ENCODE measurements at regions not wholly inside any gene's neighbourhood (a gene's known extent, or its start where the extent isn't known, plus 50 kb on each side); places are given as distances from the start of the nearest gene placed in this dataset.

DNA sequence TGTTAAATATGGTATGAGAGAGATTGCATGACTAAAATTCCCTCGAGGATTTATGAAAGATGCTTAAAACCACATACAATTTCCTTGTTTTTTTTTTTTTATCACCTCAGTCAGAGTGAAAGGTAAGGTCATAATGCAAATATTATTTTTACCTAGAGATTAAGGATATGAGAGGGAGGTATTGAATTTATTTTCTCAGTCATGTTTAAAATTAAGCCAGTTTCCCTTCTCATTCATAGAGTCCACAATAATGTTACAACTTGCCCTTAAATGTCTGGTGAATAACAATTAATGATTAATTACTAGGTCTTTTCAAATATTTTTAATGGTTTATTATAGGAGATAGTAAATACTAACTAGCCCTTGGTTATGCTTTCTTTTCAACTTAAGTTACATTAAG lies 144.9 kb upstream of the HAPLN1 start:
- no peak for TF ChIP-seq ZBTB38 (CRISPR knock-in tag; IDR thresholded peaks at IDR 0.05)
- TF ChIP-seq ATAD3A (CRISPR knock-in tag; IDR thresholded peaks at IDR 0.05), result no peak
- TF ChIP-seq ZZZ3 (CRISPR knock-in tag; IDR thresholded peaks at IDR 0.05; ENCODE audit: borderline replicate concordance), result no peak
- no peak for TF ChIP-seq HMG20A (CRISPR knock-in tag; IDR thresholded peaks at IDR 0.05; ENCODE audit: borderline replicate concordance)
- no peak for TF ChIP-seq TP53 (CRISPR knock-in tag; conservative IDR thresholded peaks at IDR 0.05)
- no peak for TF ChIP-seq CTCF (CRISPR knock-in tag; IDR thresholded peaks at IDR 0.05)
- TF ChIP-seq KDM1A (CRISPR knock-in tag; IDR thresholded peaks at IDR 0.05), result no peak
- TF ChIP-seq ZNF367 (CRISPR knock-in tag; IDR thresholded peaks at IDR 0.05; ENCODE audit: borderline replicate concordance), result no peak
- TF ChIP-seq ZNF784 (CRISPR knock-in tag; IDR thresholded peaks at IDR 0.05; ENCODE audit: borderline replicate concordance), result no peak

Data from HepG2 (cell line).